Erythroblast (primary cell): ENCODE measurements at regions not wholly inside any gene's neighbourhood (a gene's known extent, or its start where the extent isn't known, plus 50 kb on each side); places are given as distances from the start of the nearest gene placed in this dataset.

Source experiments
- GATA1 ChIP-seq: IDR thresholded peaks from 2 replicates; pipeline ENCODE4 v1.6.1; 2011; ENCODE audit warnings: low read depth, mild to moderate bottlenecking, control low read depth, low read length, moderate library complexity
- POLR2A ChIP-seq: IDR thresholded peaks from 2 replicates; pipeline ENCODE4 v1.6.1; 2011; ENCODE audit warnings: mild to moderate bottlenecking, low read length

- TF ChIP-seq POLR2A (no peak), GATA1 (no peak)
Measured at GRCh38 chr9:36484124-36484523, 84.1 kb upstream of the RNF38 start.
